SK-N-MC (cell line): ENCODE measurements at regions not wholly inside any gene's neighbourhood (a gene's known extent, or its start where the extent isn't known, plus 50 kb on each side); places are given as distances from the start of the nearest gene placed in this dataset.

Experiments
- EZH2 ChIP-seq: fragments of 200-600 bp; sonication (generic); IDR thresholded peaks from one replicate; pipeline ENCODE4 v1.6.1; 2017; ENCODE audit warnings: antibody characterized with exemption
- POLR2AphosphoS5 ChIP-seq: IDR thresholded peaks from 2 replicates; pipeline ENCODE4 v1.6.1; 2012; ENCODE audit warnings: mild to moderate bottlenecking, low read depth, low read length, borderline replicate concordance

DNA sequence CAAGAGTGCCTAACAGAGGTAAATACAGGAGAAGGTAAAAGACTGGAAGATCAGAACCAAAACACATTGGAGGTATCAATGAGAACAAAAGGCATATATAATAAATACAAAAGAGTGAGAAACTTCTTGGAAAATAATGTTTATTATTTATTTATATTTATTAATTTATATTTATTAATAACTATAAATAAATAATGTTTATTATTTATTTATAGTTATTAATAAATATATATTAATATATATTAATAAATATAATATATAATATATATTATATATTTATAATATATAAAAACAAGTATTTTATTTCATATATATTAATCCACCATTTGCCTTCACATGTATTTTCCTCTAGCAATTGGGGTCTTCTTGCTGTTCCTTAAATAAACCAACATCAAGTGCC lies 391.9 kb downstream of the GPATCH2 start:
- TF ChIP-seq POLR2AphosphoS5, result no peak
- TF ChIP-seq EZH2, result no peak
